SK-N-MC (cell line): ENCODE measurements at regions not wholly inside any gene's neighbourhood (a gene's known extent, or its start where the extent isn't known, plus 50 kb on each side); places are given as distances from the start of the nearest gene placed in this dataset.

Source experiments
- DNase-seq: peaks from one replicate; pipeline ENCODE4 v3.0.0-alpha.2; 2011; ENCODE audit warnings: low read depth, low spot score
- H3K27ac ChIP-seq: fragments of 200-600 bp; sonication (generic); 2 replicates; pipeline ENCODE4 v1.5.1; 2016; ENCODE audit warnings: mixed run types
- H3K36me3 ChIP-seq: fragments of 200-600 bp; sonication (generic); 2 replicates; pipeline ENCODE4 v1.6.1; 2017; ENCODE audit warnings: antibody characterized with exemption, low read length, mixed read lengths; ENCODE audit not compliant: insufficient read depth
- H3K4me3 ChIP-seq: fragments of 200-600 bp; sonication (generic); 2 replicates; pipeline ENCODE4 v1.5.1; 2016
- H3K9ac ChIP-seq: fragments of 200-600 bp; sonication (generic); 2 replicates; pipeline ENCODE4 v1.8.0; 2017; ENCODE audit warnings: mixed run types, mixed read lengths; ENCODE audit not compliant: insufficient read length
- H3K9me3 ChIP-seq: fragments of 200-600 bp; sonication (generic); 2 replicates; pipeline ENCODE4 v1.6.1; 2017; ENCODE audit warnings: low read depth, mild to moderate bottlenecking, antibody characterized with exemption, low read length, moderate library complexity, mixed read lengths
- EZH2 ChIP-seq: fragments of 200-600 bp; sonication (generic); IDR thresholded peaks from one replicate; pipeline ENCODE4 v1.6.1; 2017; ENCODE audit warnings: antibody characterized with exemption
- FOXP2 ChIP-seq: optimal IDR thresholded peaks from 2 replicates; pipeline ENCODE3; 2011; ENCODE audit warnings: mild to moderate bottlenecking, moderate library complexity; ENCODE audit not compliant: insufficient read depth; ENCODE audit errors: extremely low read length, control extremely low read depth
- POLR2AphosphoS5 ChIP-seq: IDR thresholded peaks from 2 replicates; pipeline ENCODE4 v1.6.1; 2012; ENCODE audit warnings: mild to moderate bottlenecking, low read depth, low read length, borderline replicate concordance

- H3K9me3 ChIP-seq: no peaks in the 10 kb centered on the region
- H3K36me3 ChIP-seq: no peaks in the 10 kb centered on the region
- no peak overlapping the region for H3K4me3 ChIP-seq
- TF ChIP-seq FOXP2: no peak
- TF ChIP-seq EZH2: no peak
- TF ChIP-seq POLR2AphosphoS5: no peak
- H3K9ac ChIP-seq: no peak overlapping the region
- DNase-seq: no peak
- H3K27ac ChIP-seq: no peak overlapping the region
Measured at GRCh38 chrX:119997570-119997969, 54.0 kb upstream of the NKAP start.

GRCh38 chrX:119996600-119997524 lies 53.3 kb upstream of the NKAP start:
- DNase-seq: no peak
- H3K4me3 ChIP-seq: no peak overlapping the region

GRCh38 chrX:119996069-119996468 lies 52.5 kb upstream of the NKAP start:
- H3K9me3 ChIP-seq: no peaks in the 10 kb centered on the region
- DNase-seq: no peak
- H3K27ac ChIP-seq: no peak overlapping the region
- H3K9ac ChIP-seq: no peak overlapping the region
- H3K4me3 ChIP-seq: no peak overlapping the region
- no peaks in the 10 kb centered on the region for H3K36me3 ChIP-seq
- TF ChIP-seq POLR2AphosphoS5 (no peak), EZH2 (no peak), FOXP2 (no peak)

More at GRCh38 chrX:119996600-119997524, 53.3 kb upstream of the NKAP start:
- Histone ChIP-seq H3K9me3 (no peaks in the 10 kb centered on the region), H3K27ac (no peak overlapping the region), H3K36me3 (no peaks in the 10 kb centered on the region), H3K9ac (no peak overlapping the region)
- TF ChIP-seq EZH2 (no peak), POLR2AphosphoS5 (no peak), FOXP2 (no peak)
